HepG2 (cell line): ENCODE measurements at regions not wholly inside any gene's neighbourhood (a gene's known extent, or its start where the extent isn't known, plus 50 kb on each side); places are given as distances from the start of the nearest gene placed in this dataset.

Experiments used
- CHD4 ChIP-seq: fragments of 200-600 bp; sonication (generic); IDR thresholded peaks from 2 replicates; pipeline ENCODE4 v1.7.0; 2017; ENCODE audit warnings: mild to moderate bottlenecking, low read length, borderline replicate concordance
- KLF11 ChIP-seq: IDR thresholded peaks from 2 replicates; pipeline ENCODE4 v1.6.1; 2016; ENCODE audit warnings: missing compliant biosample characterization
- KLF16 ChIP-seq, 2 experiments: sonication (generic) in 1 of 2; formaldehyde crosslinking in 1 of 2; IDR thresholded peaks; 2 replicates each; pipeline versions ENCODE4 v1.6.1 to v1.8.0; 2016 to 2023; ENCODE audit warnings: missing genetic modification reagents in 2 of 2, missing compliant biosample characterization in 1 of 2
- NR2C2 ChIP-seq: sonication (generic); formaldehyde crosslinking; IDR thresholded peaks from 2 replicates; pipeline ENCODE4 v1.4.0; 2020; ENCODE audit warnings: missing genetic modification reagents, mild to moderate bottlenecking, moderate library complexity, borderline replicate concordance
- PREB ChIP-seq: sonication (generic); formaldehyde crosslinking; IDR thresholded peaks from 2 replicates; pipeline ENCODE4 v1.4.0; 2020; ENCODE audit warnings: missing genetic modification reagents
- SETDB1 ChIP-seq: sonication (generic); formaldehyde crosslinking; IDR thresholded peaks from 2 replicates; pipeline ENCODE4 v1.5.1; 2020; ENCODE audit warnings: missing genetic modification reagents, mild to moderate bottlenecking, borderline replicate concordance
- SNRNP70 ChIP-seq: fragments of 200-400 bp; formaldehyde crosslinking; IDR thresholded peaks from 2 replicates; pipeline ENCODE4 v1.6.1; 2017; ENCODE audit warnings: mild to moderate bottlenecking, low read depth, low read length, moderate library complexity
- ZFX ChIP-seq: sonication (generic); formaldehyde crosslinking; IDR thresholded peaks from 2 replicates; pipeline ENCODE4 v1.4.0; 2020; ENCODE audit warnings: mild to moderate bottlenecking, low read depth, missing genetic modification reagents, moderate library complexity
- ZNF207 ChIP-seq: fragments of 450-650 bp; IDR thresholded peaks from 2 replicates; pipeline ENCODE4 v1.6.1; 2016; ENCODE audit warnings: antibody characterized with exemption, borderline replicate concordance
- ZNF260 ChIP-seq: sonication (generic); formaldehyde crosslinking; IDR thresholded peaks from 2 replicates; pipeline ENCODE4 v1.4.0; 2020; ENCODE audit warnings: missing genetic modification reagents, low read depth, mild to moderate bottlenecking, borderline replicate concordance
- ZNF263 ChIP-seq: sonication (generic); formaldehyde crosslinking; IDR thresholded peaks from 2 replicates; pipeline ENCODE4 v1.4.0; 2020; ENCODE audit warnings: missing genetic modification reagents
- ZNF264 ChIP-seq: sonication (generic); formaldehyde crosslinking; IDR thresholded peaks from 2 replicates; pipeline ENCODE4 v1.4.0; 2020; ENCODE audit warnings: missing genetic modification reagents
- ZNF326 ChIP-seq: sonication (generic); formaldehyde crosslinking; IDR thresholded peaks from 2 replicates; pipeline ENCODE4 v1.4.0; 2020; ENCODE audit warnings: missing genetic modification reagents, borderline replicate concordance
- ZNF34 ChIP-seq: sonication (generic); formaldehyde crosslinking; IDR thresholded peaks from 2 replicates; pipeline ENCODE4 v1.4.0; 2020; ENCODE audit warnings: mild to moderate bottlenecking, missing genetic modification reagents, borderline replicate concordance
- ZSCAN22 ChIP-seq: sonication (generic); formaldehyde crosslinking; IDR thresholded peaks from 2 replicates; pipeline ENCODE4 v1.4.0; 2020; ENCODE audit warnings: mild to moderate bottlenecking, missing genetic modification reagents
- ZSCAN29 ChIP-seq: sonication (generic); formaldehyde crosslinking; conservative IDR thresholded peaks from 2 replicates; pipeline ENCODE4 v1.4.0; 2020; ENCODE audit warnings: mild to moderate bottlenecking, missing genetic modification reagents
- TF ChIP-seq, protein P1 (sequence below): sonication (generic); formaldehyde crosslinking; IDR thresholded peaks from 2 replicates; pipeline ENCODE4 v1.8.1; 2023; ENCODE audit warnings: missing genetic modification reagents, mild to moderate bottlenecking, borderline replicate concordance
- TF ChIP-seq, protein P2 (sequence below): sonication (generic); formaldehyde crosslinking; IDR thresholded peaks from 2 replicates; pipeline ENCODE4 v1.4.0; 2020; ENCODE audit warnings: low read depth, mild to moderate bottlenecking, missing genetic modification reagents
- TF ChIP-seq, protein P3 (sequence below): sonication (generic); formaldehyde crosslinking; IDR thresholded peaks from 2 replicates; pipeline ENCODE4 v1.5.0; 2020; ENCODE audit warnings: mild to moderate bottlenecking, missing genetic modification reagents, borderline replicate concordance
- TF ChIP-seq, protein P4 (sequence below): sonication (generic); formaldehyde crosslinking; IDR thresholded peaks from 2 replicates; pipeline ENCODE4 v1.5.0; 2020; ENCODE audit warnings: mild to moderate bottlenecking, missing genetic modification reagents

- peak; percentile 78 for TF ChIP-seq NR2C2 (CRISPR knock-in tag)
- TF ChIP-seq ZNF264 (CRISPR knock-in tag), result peak; percentile 83
- no peak for TF ChIP-seq SNRNP70
- no peak for TF ChIP-seq ZNF34 (CRISPR knock-in tag)
- no peak for TF ChIP-seq KLF11
- no peak for TF ChIP-seq ZNF207
- no peak for TF ChIP-seq ZSCAN22 (CRISPR knock-in tag)
- no peak for TF ChIP-seq PREB (CRISPR knock-in tag)
- no peak; the same call in 1 of the 2 replicates for TF ChIP-seq ZSCAN29
- TF ChIP-seq, protein P1, sequence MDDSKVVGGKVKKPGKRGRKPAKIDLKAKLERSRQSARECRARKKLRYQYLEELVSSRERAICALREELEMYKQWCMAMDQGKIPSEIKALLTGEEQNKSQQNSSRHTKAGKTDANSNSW (CRISPR knock-in tag), result 0 out of 2 replicates have a peak, but pooled peaks have one; percentile 52
- TF ChIP-seq SETDB1 (CRISPR knock-in tag), result no peak
- TF ChIP-seq, protein P2, sequence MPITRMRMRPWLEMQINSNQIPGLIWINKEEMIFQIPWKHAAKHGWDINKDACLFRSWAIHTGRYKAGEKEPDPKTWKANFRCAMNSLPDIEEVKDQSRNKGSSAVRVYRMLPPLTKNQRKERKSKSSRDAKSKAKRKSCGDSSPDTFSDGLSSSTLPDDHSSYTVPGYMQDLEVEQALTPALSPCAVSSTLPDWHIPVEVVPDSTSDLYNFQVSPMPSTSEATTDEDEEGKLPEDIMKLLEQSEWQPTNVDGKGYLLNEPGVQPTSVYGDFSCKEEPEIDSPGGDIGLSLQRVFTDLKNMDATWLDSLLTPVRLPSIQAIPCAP (CRISPR knock-in tag), result no peak; the same call in 1 of the 2 replicates
- TF ChIP-seq KLF16 (CRISPR knock-in tag; IDR thresholded peaks at IDR 0.05), result peak in 1 of 2 experiments; percentile 20; a peak in 1 of 4 replicates
- no peak for TF ChIP-seq ZNF260 (CRISPR knock-in tag)
- TF ChIP-seq, protein P3, sequence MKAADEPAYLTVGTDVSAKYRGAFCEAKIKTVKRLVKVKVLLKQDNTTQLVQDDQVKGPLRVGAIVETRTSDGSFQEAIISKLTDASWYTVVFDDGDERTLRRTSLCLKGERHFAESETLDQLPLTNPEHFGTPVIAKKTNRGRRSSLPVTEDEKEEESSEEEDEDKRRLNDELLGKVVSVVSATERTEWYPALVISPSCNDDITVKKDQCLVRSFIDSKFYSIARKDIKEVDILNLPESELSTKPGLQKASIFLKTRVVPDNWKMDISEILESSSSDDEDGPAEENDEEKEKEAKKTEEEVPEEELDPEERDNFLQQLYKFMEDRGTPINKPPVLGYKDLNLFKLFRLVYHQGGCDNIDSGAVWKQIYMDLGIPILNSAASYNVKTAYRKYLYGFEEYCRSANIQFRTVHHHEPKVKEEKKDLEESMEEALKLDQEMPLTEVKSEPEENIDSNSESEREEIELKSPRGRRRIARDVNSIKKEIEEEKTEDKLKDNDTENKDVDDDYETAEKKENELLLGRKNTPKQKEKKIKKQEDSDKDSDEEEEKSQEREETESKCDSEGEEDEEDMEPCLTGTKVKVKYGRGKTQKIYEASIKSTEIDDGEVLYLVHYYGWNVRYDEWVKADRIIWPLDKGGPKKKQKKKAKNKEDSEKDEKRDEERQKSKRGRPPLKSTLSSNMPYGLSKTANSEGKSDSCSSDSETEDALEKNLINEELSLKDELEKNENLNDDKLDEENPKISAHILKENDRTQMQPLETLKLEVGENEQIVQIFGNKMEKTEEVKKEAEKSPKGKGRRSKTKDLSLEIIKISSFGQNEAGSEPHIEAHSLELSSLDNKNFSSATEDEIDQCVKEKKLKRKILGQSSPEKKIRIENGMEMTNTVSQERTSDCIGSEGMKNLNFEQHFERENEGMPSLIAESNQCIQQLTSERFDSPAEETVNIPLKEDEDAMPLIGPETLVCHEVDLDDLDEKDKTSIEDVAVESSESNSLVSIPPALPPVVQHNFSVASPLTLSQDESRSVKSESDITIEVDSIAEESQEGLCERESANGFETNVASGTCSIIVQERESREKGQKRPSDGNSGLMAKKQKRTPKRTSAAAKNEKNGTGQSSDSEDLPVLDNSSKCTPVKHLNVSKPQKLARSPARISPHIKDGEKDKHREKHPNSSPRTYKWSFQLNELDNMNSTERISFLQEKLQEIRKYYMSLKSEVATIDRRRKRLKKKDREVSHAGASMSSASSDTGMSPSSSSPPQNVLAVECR (CRISPR knock-in tag), result peak; percentile 41; the same call in 1 of the 2 replicates
- TF ChIP-seq ZNF263 (CRISPR knock-in tag), result peak; percentile 99
- TF ChIP-seq ZNF326 (CRISPR knock-in tag), result no peak
- TF ChIP-seq CHD4, result peak; percentile 84; the same call in 1 of the 2 replicates
- TF ChIP-seq ZFX (CRISPR knock-in tag), result peak; percentile 53
- TF ChIP-seq, protein P4, sequence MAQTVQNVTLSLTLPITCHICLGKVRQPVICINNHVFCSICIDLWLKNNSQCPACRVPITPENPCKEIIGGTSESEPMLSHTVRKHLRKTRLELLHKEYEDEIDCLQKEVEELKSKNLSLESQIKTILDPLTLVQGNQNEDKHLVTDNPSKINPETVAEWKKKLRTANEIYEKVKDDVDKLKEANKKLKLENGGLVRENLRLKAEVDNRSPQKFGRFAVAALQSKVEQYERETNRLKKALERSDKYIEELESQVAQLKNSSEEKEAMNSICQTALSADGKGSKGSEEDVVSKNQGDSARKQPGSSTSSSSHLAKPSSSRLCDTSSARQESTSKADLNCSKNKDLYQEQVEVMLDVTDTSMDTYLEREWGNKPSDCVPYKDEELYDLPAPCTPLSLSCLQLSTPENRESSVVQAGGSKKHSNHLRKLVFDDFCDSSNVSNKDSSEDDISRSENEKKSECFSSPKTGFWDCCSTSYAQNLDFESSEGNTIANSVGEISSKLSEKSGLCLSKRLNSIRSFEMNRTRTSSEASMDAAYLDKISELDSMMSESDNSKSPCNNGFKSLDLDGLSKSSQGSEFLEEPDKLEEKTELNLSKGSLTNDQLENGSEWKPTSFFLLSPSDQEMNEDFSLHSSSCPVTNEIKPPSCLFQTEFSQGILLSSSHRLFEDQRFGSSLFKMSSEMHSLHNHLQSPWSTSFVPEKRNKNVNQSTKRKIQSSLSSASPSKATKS (CRISPR knock-in tag), result no peak
These were observed 117.9 kb upstream of the ZNF217 start (continued) for GRCh38 chr20:53711333-53712211.
